ENCODE measurements at regions not wholly inside any gene's neighbourhood (a gene's known extent, or its start where the extent isn't known, plus 50 kb on each side); places are given as distances from the start of the nearest gene placed in this dataset.

DNA sequence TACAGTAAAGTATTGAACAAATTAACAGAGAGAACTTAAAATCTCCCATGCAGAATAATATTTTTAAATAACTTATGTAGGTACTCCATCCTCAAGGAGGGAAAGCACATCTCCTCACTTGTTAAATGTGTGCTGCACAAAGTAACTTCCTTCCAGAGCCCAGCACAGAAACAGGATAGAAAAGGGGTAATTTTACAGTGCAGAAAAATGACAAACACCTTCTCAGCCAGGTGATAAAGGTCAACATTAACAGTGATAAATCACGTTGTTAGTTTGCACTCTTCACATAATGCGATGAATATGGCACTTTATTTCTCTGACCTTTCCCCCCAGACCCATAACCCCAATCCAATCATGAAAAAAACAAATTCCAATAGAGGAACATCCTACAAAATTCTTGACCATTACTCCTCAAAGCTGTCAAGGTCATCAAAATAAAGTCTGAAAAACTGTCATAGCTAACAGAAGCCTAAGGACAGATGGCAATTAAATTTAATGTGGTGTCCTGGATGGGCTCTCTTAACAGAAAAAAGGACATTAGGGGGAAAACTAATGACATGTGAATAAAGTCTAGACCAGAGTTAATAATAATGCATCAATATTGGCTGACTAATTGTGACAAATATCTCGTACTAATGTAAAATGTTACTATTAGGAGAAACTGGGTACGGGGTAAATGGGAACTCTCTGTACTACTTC lies 547.4 kb upstream of the AGA start:
- TF ChIP-seq, protein P1, sequence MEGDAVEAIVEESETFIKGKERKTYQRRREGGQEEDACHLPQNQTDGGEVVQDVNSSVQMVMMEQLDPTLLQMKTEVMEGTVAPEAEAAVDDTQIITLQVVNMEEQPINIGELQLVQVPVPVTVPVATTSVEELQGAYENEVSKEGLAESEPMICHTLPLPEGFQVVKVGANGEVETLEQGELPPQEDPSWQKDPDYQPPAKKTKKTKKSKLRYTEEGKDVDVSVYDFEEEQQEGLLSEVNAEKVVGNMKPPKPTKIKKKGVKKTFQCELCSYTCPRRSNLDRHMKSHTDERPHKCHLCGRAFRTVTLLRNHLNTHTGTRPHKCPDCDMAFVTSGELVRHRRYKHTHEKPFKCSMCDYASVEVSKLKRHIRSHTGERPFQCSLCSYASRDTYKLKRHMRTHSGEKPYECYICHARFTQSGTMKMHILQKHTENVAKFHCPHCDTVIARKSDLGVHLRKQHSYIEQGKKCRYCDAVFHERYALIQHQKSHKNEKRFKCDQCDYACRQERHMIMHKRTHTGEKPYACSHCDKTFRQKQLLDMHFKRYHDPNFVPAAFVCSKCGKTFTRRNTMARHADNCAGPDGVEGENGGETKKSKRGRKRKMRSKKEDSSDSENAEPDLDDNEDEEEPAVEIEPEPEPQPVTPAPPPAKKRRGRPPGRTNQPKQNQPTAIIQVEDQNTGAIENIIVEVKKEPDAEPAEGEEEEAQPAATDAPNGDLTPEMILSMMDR (IDR thresholded peaks at IDR 0.05) = no peak
- TF ChIP-seq POLR2A (IDR thresholded peaks at IDR 0.05) = no peak
